B cell (primary cell): ENCODE measurements at regions not wholly inside any gene's neighbourhood (a gene's known extent, or its start where the extent isn't known, plus 50 kb on each side); places are given as distances from the start of the nearest gene placed in this dataset.

Experiments
- ATAC-seq: fragments of 200-7000 bp; cut with Tn5 transposase; one replicate; pipeline ENCODE4 v1.10.0; 2021; ENCODE audit warnings: low read depth, mild to moderate bottlenecking, moderate number of reproducible peaks, moderate library complexity
- CTCF ChIA-PET: fragments of 350-600 bp; sonication (Branson Sonifier 250); formaldehyde crosslinking; loops from one replicate; lab custom pipeline; 2021; ENCODE audit warnings: antibody characterized with exemption, inconsistent platforms; lab: Charles Lee
- POLR2A ChIA-PET: fragments of 350-600 bp; sonication (Branson Sonifier 250); formaldehyde crosslinking; loops from one replicate; lab custom pipeline; 2021; ENCODE audit warnings: antibody characterized with exemption; lab: Charles Lee
- DNase-seq: peaks from one replicate; pipeline ENCODE4 v3.0.0; 2013
- H2AFZ ChIP-seq: 2 replicates; pipeline ENCODE4 v1.6.1; 2012; ENCODE audit warnings: mild to moderate bottlenecking, low read depth, low read length; ENCODE audit not compliant: insufficient read depth, poor library complexity, severe bottlenecking
- H3K27ac ChIP-seq, 2 donors: 1 replicate in 1 of 2; 2 replicates in 1 of 2; pipeline ENCODE4 v1.5.1; 2012 to 2013; ENCODE audit warnings: low read length in 2 of 2, mild to moderate bottlenecking in 2 of 2, moderate library complexity in 1 of 2
- H3K27me3 ChIP-seq, 4 experiments: fragments of 200-600 bp in 1 of 4; sonication (generic) in 1 of 4; replicated peaks in 1 of 4; 1 replicate in 2 of 4; 2 replicates in 2 of 4; pipeline versions ENCODE4 v1.6.1 to v1.7.0; 2013 to 2016; ENCODE audit warnings: low read length in 3 of 4, mild to moderate bottlenecking in 2 of 4, mixed read lengths in 1 of 4, moderate library complexity in 1 of 4; ENCODE audit not compliant: insufficient read depth in 4 of 4, control insufficient read depth in 3 of 4; ENCODE audit errors: control extremely low read depth in 1 of 4
- H3K36me3 ChIP-seq, 2 experiments: replicated peaks in 1 of 2; 1 replicate in 1 of 2; 2 replicates in 1 of 2; pipeline versions ENCODE4 v1.6.1 to v1.7.1; 2013; ENCODE audit warnings: low read length in 1 of 2; ENCODE audit not compliant: insufficient read depth in 2 of 2, control insufficient read depth in 1 of 2; ENCODE audit errors: control extremely low read depth in 1 of 2, extremely low read depth in 1 of 2
- H3K4me1 ChIP-seq, 2 donors: fragments of 200-600 bp in 1 of 2; sonication (generic) in 1 of 2; 1 replicate in 1 of 2; 2 replicates in 1 of 2; pipeline versions ENCODE4 v1.5.1 to v1.6.1; 2013 to 2017; ENCODE audit warnings: low read length in 2 of 2; ENCODE audit not compliant: control insufficient read depth in 2 of 2, insufficient read depth in 2 of 2
- H3K4me2 ChIP-seq: replicated peaks from 2 replicates; pipeline ENCODE3; 2012; ENCODE audit warnings: mild to moderate bottlenecking, low read depth, low read length; ENCODE audit not compliant: poor library complexity, severe bottlenecking
- H3K4me3 ChIP-seq, 5 experiments: fragments of 200-600 bp in 1 of 5; sonication (generic) in 1 of 5; 1 replicate in 3 of 5; 2 replicates in 2 of 5; pipeline versions ENCODE4 v1.5.1 to v1.7.0; 2011 to 2016; ENCODE audit warnings: low read length in 4 of 5, mild to moderate bottlenecking in 4 of 5, low read depth in 2 of 5, control low read depth in 1 of 5, moderate library complexity in 1 of 5; ENCODE audit not compliant: insufficient read depth in 1 of 5; ENCODE audit errors: control extremely low read depth in 1 of 5, extremely low read depth in 1 of 5
- H3K79me2 ChIP-seq: fragments of 200-600 bp; sonication (generic); one replicate; pipeline ENCODE4 v1.6.0; 2016; ENCODE audit warnings: low read length; ENCODE audit not compliant: control insufficient read depth, insufficient read depth
- H3K9ac ChIP-seq: fragments of 200-600 bp; sonication (generic); 2 replicates; pipeline ENCODE4 v1.6.1; 2017; ENCODE audit warnings: mild to moderate bottlenecking, low read length, moderate library complexity
- H3K9me3 ChIP-seq, 3 donors: one replicate each; pipeline versions ENCODE4 v1.6.1 to v1.7.1; 2013; ENCODE audit warnings: low read length in 2 of 3; ENCODE audit not compliant: control insufficient read depth in 2 of 3, insufficient read depth in 1 of 3; ENCODE audit errors: control extremely low read depth in 1 of 3
- H4K20me1 ChIP-seq: 2 replicates; pipeline ENCODE4 v1.6.0; 2012; ENCODE audit warnings: mild to moderate bottlenecking, low read length; ENCODE audit not compliant: insufficient read depth, control insufficient read depth, poor library complexity, severe bottlenecking
- H3K27ac Mint-ChIP-seq: one replicate; pipeline ENCODE4 v1.8.0; 2021; ENCODE audit warnings: mixed read lengths
- H3K27me3 Mint-ChIP-seq: one replicate; pipeline ENCODE4 v1.8.0; 2021; ENCODE audit warnings: mixed read lengths
- H3K4me1 Mint-ChIP-seq: one replicate; pipeline ENCODE4 v1.8.0; 2021; ENCODE audit warnings: mixed read lengths
- H3K4me3 Mint-ChIP-seq: one replicate; pipeline ENCODE4 v1.8.0; 2021; ENCODE audit warnings: mixed read lengths
- H3K9me3 Mint-ChIP-seq: one replicate; pipeline ENCODE4 v1.8.0; 2022; ENCODE audit warnings: mixed read lengths; ENCODE audit not compliant: insufficient read depth
- CTCF ChIP-seq: fragments of 200-600 bp; IDR thresholded peaks from one replicate; pipeline ENCODE4 v1.8.0; 2022; ENCODE audit warnings: antibody characterized with exemption, mild to moderate bottlenecking
- EZH2 ChIP-seq: IDR thresholded peaks from 2 replicates; pipeline ENCODE4 v1.6.1; 2012; ENCODE audit warnings: borderline replicate concordance, low read depth, mild to moderate bottlenecking, moderate library complexity, low read length; ENCODE audit not compliant: insufficient read depth, poor library complexity, severe bottlenecking
- WGBS: methylation state at CpG from one replicate; pipeline ENCODE4 v1.1.5; 2013; ENCODE audit warnings: missing lambda C conversion rate; ENCODE audit not compliant: insufficient coverage; 5-methylcytosine and 5-hydroxymethylcytosine counted together
- intact Hi-C: fragments of 100-400 bp; cut with micrococcal nuclease; formaldehyde crosslinking; loops from one replicate; pipeline ENCODE4 v1.10.0; 2022

GRCh38 chr2:34998741-34999140 is 1356.8 kb upstream of the CRIM1 start:
- no peak overlapping the region for H2AFZ ChIP-seq
- WGBS, result 80% methylated on average over 1 of the region's 5 CpGs

GRCh38 chr2:34997779-34998178 is 1357.8 kb upstream of the CRIM1 start:
- H3K4me2 ChIP-seq, result no peak overlapping the region
- Mint-ChIP-seq H3K27ac (no peak overlapping the region), H3K4me3 (no peak overlapping the region), H3K9me3 (no peaks in the 10 kb centered on the region), H3K27me3 (no peaks in the 10 kb centered on the region), H3K4me1 (no peaks in the 10 kb centered on the region)
- intact Hi-C loops, result no loop called here
- no peak overlapping the region for H3K9ac ChIP-seq
- H3K79me2 ChIP-seq, result no peaks in the 10 kb centered on the region
- ChIA-PET POLR2A (no interaction called here), CTCF (no interaction called here)
- no peaks in the 10 kb centered on the region for H3K9me3 ChIP-seq
- no peak overlapping the region for H3K4me3 ChIP-seq
- no peak overlapping the region for H3K27ac ChIP-seq
- ATAC-seq (no peak), DNase-seq (no peak)
- no peaks in the 10 kb centered on the region for H3K27me3 ChIP-seq
- H3K4me1 ChIP-seq, result no peaks in the 10 kb centered on the region
- no peaks in the 10 kb centered on the region for H4K20me1 ChIP-seq
- TF ChIP-seq EZH2 (no peak), CTCF (no peak)
- WGBS, result 90% methylated on average over 4 of the region's 6 CpGs
- H2AFZ ChIP-seq, result no peak overlapping the region
- no peaks in the 10 kb centered on the region for H3K36me3 ChIP-seq

More at GRCh38 chr2:34998741-34999140, 1356.8 kb upstream of the CRIM1 start:
- Mint-ChIP-seq H3K4me1 (no peaks in the 10 kb centered on the region), H3K4me3 (no peak overlapping the region), H3K9me3 (no peaks in the 10 kb centered on the region), H3K27ac (no peak overlapping the region), H3K27me3 (no peaks in the 10 kb centered on the region)
- DNase-seq (no peak), ATAC-seq (no peak)
- no peak for TF ChIP-seq EZH2
- CTCF ChIA-PET, result no interaction called here
- intact Hi-C loops, result no loop called here
- Histone ChIP-seq H3K4me3 (no peak overlapping the region), H3K4me1 (no peaks in the 10 kb centered on the region), H3K9ac (no peak overlapping the region), H3K4me2 (no peak overlapping the region), H3K36me3 (no peaks in the 10 kb centered on the region), H3K27ac (no peak overlapping the region), H3K27me3 (no peaks in the 10 kb centered on the region), H3K9me3 (no peaks in the 10 kb centered on the region), H3K79me2 (no peaks in the 10 kb centered on the region), H4K20me1 (no peaks in the 10 kb centered on the region)
- POLR2A ChIA-PET, result no interaction called here
